Osteoblast (primary cell): ENCODE measurements at regions not wholly inside any gene's neighbourhood (a gene's known extent, or its start where the extent isn't known, plus 50 kb on each side); places are given as distances from the start of the nearest gene placed in this dataset.
A peak's percentile ranks its signal among the peaks of the same experiment; 100 is the strongest.

Experiments used
- DNase-seq: peaks from one replicate; pipeline ENCODE4 v3.0.0; 2011; ENCODE audit warnings: low spot score, mixed read lengths; ENCODE audit not compliant: insufficient read length; ENCODE audit errors: missing footprints
- H2AFZ ChIP-seq: 2 replicates; pipeline ENCODE4 v1.6.0; 2011; ENCODE audit warnings: mild to moderate bottlenecking, low read length
- H3K27ac ChIP-seq: 2 replicates; pipeline ENCODE4 v1.5.1; 2011; ENCODE audit warnings: mild to moderate bottlenecking, low read depth, low read length, moderate library complexity
- H3K27me3 ChIP-seq: 2 replicates; pipeline ENCODE4 v1.6.0; 2012; ENCODE audit warnings: mild to moderate bottlenecking, control low read depth, inconsistent platforms, low read length, moderate library complexity; ENCODE audit not compliant: insufficient read depth
- H3K36me3 ChIP-seq: 2 replicates; pipeline ENCODE4 v1.5.1; 2011; ENCODE audit warnings: mild to moderate bottlenecking, low read length, control low read depth, moderate library complexity; ENCODE audit not compliant: insufficient read depth
- H3K4me1 ChIP-seq: 2 replicates; pipeline ENCODE4 v1.5.1; 2011; ENCODE audit warnings: mild to moderate bottlenecking, low read length, control low read depth, moderate library complexity; ENCODE audit not compliant: insufficient read depth
- H3K4me2 ChIP-seq: 2 replicates; pipeline ENCODE4 v1.6.0; 2011; ENCODE audit warnings: mild to moderate bottlenecking, low read length; ENCODE audit not compliant: insufficient read depth
- H3K4me3 ChIP-seq: fragments of 200-600 bp; sonication (generic); 3 replicates; pipeline ENCODE4 v1.5.1; 2012; ENCODE audit warnings: mild to moderate bottlenecking, low read length, inconsistent platforms; ENCODE audit not compliant: insufficient read depth
- H3K79me2 ChIP-seq: 2 replicates; pipeline ENCODE4 v1.6.0; 2012; ENCODE audit warnings: mild to moderate bottlenecking, low read length, control low read depth, inconsistent platforms; ENCODE audit not compliant: insufficient read depth
- H3K9me3 ChIP-seq: 2 replicates; pipeline ENCODE4 v1.5.1; 2011; ENCODE audit warnings: low read depth, low read length, control low read depth
- H4K20me1 ChIP-seq: 2 replicates; pipeline ENCODE4 v1.6.0; 2012; ENCODE audit warnings: mild to moderate bottlenecking, low read length, control low read depth; ENCODE audit not compliant: insufficient read depth
- TF ChIP-seq, protein P1 (sequence below): IDR thresholded peaks from 2 replicates; pipeline ENCODE4 v1.5.1; 2011; ENCODE audit warnings: mild to moderate bottlenecking, low read depth, low read length, moderate library complexity; ENCODE audit errors: extremely low read depth

DNA sequence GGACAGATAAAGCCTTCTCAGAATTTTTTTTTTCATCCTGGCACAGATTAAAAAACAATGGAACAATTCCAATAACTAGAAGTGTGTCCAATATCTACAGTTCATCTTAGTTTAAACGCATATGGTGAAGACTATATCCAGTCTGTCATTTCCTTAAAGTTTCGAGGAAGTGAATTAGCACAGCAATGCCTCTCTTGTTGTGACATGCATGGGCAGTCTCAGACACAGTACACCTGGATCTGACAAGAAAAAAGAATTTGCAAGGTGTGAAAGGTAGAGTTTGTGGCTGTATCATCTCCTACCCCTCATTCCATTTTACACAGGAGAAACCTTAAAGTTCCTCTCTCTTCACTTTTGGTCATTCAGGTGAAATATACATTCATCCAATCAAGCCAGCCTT, 100.6 kb upstream of the ADAMTS19 start:
- TF ChIP-seq, protein P1, sequence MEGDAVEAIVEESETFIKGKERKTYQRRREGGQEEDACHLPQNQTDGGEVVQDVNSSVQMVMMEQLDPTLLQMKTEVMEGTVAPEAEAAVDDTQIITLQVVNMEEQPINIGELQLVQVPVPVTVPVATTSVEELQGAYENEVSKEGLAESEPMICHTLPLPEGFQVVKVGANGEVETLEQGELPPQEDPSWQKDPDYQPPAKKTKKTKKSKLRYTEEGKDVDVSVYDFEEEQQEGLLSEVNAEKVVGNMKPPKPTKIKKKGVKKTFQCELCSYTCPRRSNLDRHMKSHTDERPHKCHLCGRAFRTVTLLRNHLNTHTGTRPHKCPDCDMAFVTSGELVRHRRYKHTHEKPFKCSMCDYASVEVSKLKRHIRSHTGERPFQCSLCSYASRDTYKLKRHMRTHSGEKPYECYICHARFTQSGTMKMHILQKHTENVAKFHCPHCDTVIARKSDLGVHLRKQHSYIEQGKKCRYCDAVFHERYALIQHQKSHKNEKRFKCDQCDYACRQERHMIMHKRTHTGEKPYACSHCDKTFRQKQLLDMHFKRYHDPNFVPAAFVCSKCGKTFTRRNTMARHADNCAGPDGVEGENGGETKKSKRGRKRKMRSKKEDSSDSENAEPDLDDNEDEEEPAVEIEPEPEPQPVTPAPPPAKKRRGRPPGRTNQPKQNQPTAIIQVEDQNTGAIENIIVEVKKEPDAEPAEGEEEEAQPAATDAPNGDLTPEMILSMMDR = no peak
- H3K4me2 ChIP-seq = no peak overlapping the region
- no peak for DNase-seq
- H3K27ac ChIP-seq = no peak overlapping the region
- no peak overlapping the region for H3K4me3 ChIP-seq
- no peaks in the 10 kb centered on the region for H3K9me3 ChIP-seq
- H3K27me3 ChIP-seq = no peaks in the 10 kb centered on the region
- H3K79me2 ChIP-seq = no peaks in the 10 kb centered on the region
- H4K20me1 ChIP-seq = no peaks in the 10 kb centered on the region
- H3K36me3 ChIP-seq = no peaks in the 10 kb centered on the region
- H3K4me1 ChIP-seq = no peaks in the 10 kb centered on the region
- no peak overlapping the region for H2AFZ ChIP-seq

DNA sequence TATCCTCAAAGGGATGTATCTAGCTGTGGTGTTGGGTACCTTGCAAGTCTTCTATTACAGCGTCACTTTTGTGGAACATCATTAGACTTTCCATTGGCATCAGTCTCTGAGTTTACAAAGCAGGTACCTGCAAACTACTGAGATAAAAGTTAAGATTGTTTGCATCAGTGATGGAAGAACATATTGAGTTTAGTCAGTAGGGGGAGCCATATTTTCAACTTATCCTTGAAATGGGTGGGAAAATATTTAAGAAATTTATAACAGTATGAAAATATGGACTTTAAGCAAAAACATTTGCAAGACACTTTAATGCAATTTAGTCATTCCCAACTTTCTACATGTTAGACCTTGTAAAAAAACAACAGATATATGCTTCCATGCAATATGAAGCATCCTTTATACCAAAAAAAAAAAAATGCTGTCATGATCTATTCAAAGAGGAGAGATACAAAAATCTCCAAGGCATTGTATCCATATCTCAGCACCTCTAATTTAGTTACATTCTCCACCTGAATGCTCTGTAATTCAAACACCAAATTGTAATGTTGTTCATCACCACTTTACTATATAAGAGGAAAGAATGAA, 98.6 kb upstream of the ADAMTS19 start:
- Histone ChIP-seq H3K4me1 (no peaks in the 10 kb centered on the region), H3K4me3 (no peak overlapping the region), H3K79me2 (no peaks in the 10 kb centered on the region), H4K20me1 (no peaks in the 10 kb centered on the region), H2AFZ (no peak overlapping the region), H3K36me3 (no peaks in the 10 kb centered on the region), H3K27me3 (no peaks in the 10 kb centered on the region), H3K4me2 (no peak overlapping the region), H3K9me3 (no peaks in the 10 kb centered on the region), H3K27ac (no peak overlapping the region)
- no peak for DNase-seq
- TF ChIP-seq, protein P1 = peak; percentile 28

DNA sequence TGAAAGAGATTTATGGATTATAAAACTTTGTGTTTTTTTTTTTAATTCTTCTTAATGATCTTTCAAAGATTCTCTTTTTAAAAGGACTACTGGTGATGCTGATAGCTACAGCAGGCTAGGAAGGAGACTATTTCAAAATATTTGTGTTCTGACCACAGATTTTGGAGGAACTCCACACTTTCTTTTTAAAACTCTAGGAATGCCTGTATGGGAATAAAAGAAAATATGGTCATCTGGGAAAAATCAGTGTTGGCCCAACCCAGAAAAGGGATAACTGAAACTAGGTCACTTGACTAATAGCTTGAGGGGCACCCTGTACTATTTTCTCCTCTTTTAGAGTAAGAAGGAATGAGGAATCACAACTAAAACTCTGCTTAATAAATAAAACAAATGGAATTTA, 97.6 kb upstream of the ADAMTS19 start:
- Histone ChIP-seq H2AFZ (no peak overlapping the region), H3K4me2 (no peak overlapping the region), H3K27ac (no peak overlapping the region), H3K79me2 (no peaks in the 10 kb centered on the region), H4K20me1 (no peaks in the 10 kb centered on the region), H3K4me1 (no peaks in the 10 kb centered on the region), H3K4me3 (no peak overlapping the region), H3K27me3 (no peaks in the 10 kb centered on the region), H3K36me3 (no peaks in the 10 kb centered on the region), H3K9me3 (no peaks in the 10 kb centered on the region)
- TF ChIP-seq, protein P1 = no peak
- DNase-seq = no peak

DNA sequence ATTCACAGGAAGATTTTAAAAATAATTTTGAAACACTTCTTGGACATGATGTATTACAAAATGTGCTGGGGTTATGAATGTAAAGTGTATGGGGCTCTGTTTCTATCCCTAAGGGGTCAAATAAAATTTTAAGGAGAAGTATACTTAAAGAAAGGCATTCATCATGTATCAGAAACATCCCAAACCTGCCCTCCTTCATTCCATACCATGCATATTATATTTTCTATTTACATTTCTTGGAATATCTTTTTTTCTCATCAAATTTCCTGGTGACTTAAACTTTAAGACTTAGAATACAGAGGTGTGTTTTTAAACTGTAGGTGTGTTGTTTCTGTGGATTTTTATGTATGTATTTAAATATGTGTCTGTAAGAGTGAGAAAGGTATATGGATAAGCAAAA, 96.1 kb upstream of the ADAMTS19 start:
- H3K27me3 ChIP-seq = no peaks in the 10 kb centered on the region
- no peak overlapping the region for H3K4me3 ChIP-seq
- no peak overlapping the region for H2AFZ ChIP-seq
- H3K4me1 ChIP-seq = no peaks in the 10 kb centered on the region
- DNase-seq = no peak
- TF ChIP-seq, protein P1 = no peak
- no peak overlapping the region for H3K27ac ChIP-seq
- H3K9me3 ChIP-seq = no peaks in the 10 kb centered on the region
- no peaks in the 10 kb centered on the region for H3K36me3 ChIP-seq
- no peak overlapping the region for H3K4me2 ChIP-seq
- no peaks in the 10 kb centered on the region for H3K79me2 ChIP-seq
- no peaks in the 10 kb centered on the region for H4K20me1 ChIP-seq
